COLO829 (cell line): ENCODE measurements at regions not wholly inside any gene's neighbourhood (a gene's known extent, or its start where the extent isn't known, plus 50 kb on each side); places are given as distances from the start of the nearest gene placed in this dataset.
A peak's percentile ranks its signal among the peaks of the same experiment; 100 is the strongest.
"Not testable (repeated sequence)": the region's sequence is repeated elsewhere in the genome, so short reads cannot be mapped to it uniquely, and the experiment has no call there.

Source experiments
- DNase-seq: peaks from one replicate; pipeline ENCODE4 v3.0.0; 2012; ENCODE audit warnings: low spot score

DNA sequence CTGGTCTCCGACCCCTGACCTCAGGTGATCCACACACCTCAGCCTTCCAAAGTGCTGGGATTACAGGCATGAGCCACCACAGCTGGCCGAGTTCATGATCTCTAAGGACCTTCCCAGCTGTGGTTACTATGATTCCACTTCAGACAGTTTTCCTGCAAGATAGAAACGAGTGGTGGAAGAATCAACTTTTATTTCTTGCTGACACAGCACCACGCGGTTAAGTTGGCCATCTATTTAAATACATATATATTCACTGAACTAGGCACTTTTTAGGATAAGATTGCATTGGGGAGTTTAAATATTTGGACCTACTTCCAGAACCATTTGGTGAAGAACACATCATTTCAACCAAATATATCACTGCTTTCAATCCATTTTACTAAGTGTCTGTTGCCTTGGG, 213.4 kb downstream of the TBX5 start:
- no peak for DNase-seq

DNA sequence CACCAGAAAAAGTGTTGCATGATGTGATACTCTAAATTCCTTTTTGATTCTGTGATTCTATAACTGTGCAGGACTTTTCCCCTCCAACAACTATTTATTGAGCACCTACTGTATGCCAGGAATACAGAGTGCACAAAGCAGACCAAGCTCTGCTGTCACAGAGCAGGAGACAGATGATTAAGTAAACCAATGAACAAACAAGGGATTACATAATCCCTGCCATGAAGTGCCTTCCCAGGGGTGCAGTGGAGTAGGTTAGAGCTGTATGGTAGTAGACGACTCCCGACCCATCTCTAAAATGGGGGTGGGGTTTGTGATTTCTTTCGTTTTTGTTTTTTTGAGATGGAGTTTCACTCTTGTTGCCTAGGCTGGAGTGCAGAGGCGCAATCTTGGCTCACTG, 213.9 kb downstream of the TBX5 start:
- DNase-seq, result no peak

DNA sequence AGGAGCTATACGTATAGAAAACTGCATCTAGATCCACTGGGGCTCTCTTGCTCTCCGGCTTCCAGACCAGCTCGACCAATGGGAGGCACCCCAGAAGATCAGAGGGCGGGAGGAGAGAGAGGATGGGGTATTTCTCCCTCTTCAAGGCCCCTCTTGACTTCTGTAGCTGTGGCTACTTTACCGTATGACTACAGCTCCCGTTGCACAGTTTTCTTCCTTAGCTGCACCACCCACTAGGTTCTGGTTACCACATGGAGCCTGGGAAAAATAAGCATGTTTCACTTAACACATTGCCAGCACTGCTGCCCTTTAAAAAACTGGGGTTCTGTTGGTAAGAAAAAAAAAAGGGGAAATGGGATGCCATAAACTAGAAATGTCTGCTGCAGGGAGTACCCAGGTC, 214.4 kb downstream of the TBX5 start:
- no peak for DNase-seq

DNA sequence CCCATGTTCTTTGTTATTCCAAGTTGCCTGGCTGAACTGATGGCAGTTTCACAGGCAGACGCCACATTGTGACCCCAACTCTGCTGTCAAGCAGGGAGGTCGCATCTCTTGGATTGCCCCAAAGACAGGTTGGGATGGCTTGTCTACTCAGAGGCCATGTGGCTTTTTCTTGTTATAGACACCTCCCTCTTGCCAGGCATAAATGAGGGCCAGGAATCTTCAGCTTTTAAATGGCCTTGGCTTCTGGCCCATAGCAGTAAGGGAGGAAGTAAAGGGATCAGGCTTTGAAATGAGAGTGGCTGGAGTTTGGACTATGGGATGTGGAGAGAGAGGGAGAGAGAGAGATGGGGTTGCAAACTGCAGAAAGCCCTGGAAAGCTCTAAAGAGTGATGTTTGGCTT, 215.0 kb downstream of the TBX5 start:
- no peak for DNase-seq

DNA sequence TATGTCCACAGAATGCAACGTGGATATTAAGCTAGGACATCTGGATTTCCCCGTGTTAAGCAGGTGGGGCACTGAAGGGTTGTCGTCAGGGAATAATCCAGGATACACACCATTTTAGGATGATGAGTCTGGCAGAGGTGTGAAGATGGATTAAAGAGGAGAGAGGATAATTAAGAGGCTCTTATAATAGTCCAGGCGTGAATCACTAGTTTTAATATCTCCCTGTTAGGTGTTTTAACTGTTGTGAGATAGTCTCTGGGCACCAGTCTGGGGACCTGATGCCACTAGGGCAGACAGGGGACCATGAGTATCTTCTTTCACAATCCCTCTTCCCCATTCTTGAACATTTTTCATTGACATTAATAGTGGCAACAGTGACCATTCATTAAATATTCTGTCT, 216.7 kb downstream of the TBX5 start:
- no peak for DNase-seq

DNA sequence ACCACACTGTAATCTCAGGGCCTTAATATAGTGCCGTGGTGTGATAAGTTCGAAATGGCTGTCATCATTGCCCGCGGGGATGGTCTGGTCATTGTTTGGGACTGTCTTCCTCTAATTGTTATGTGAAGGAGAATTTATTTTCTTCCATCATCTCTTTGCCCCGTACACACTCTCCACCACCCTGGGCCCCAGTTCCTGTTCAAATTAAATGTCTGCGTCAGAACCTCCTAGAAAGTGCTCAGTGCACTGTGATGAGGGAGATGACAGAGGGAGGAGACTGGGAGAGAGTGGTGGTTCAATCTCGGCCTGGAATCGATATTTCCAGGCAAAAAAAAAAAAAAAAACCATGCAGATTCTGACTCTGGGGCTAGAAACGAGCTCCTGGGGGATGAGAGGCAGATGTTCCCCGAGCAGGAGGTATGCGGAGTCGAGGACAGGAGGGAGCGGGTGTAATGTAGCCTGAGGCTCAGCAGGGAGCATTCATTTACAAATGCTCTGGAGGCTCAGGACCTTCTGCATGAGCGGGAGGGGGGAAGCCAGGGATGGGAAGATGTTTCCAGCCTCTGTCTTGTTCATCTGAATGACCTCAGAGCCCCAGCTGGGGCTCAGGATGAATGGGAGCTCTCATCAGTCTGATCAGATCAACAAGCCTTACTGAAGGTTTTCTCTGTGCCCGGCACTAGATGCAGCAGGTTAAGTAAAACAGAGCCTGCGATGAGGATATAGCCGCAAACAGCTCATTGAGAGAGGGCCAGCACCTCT, 219.5 kb downstream of the TBX5 start:
- DNase-seq, result no peak

DNA sequence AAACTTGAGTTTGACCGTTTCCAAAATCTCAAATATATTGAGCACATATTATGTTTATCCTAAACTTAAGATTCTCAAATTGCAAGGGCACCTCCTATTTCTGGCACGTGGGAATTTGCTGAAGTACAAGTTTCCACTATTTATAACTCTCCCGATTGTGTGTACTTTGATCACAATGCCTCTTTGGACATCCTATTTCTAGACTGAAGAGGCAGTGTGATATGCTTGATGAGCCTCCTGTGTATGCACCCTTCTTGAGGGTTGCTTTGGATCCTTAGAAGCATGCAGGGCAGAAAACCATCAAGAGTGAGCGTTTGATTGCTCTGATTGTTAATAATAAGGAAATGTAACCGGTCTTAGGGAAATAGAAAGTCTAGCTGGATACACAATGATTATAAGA, 218.9 kb upstream of the RBM19 start:
- DNase-seq, result no peak

DNA sequence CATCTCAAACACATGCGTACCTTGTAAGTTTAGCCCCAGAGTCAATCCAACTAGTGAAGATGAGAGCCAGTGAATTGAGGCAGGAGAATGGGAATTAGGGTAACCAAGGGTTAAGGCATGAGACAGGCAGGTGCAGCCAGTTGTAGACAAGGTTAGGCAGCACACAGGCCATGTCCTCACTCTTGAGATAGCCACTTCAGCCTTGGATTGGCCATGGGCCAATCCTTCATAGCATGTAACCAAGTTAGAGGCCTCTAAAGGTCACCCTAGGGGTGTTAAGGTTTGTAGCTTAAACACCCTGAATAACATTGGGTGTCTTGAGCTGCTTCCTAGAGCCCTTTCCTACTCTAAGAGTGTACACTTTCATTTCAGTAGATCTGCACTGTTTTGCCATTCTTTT, 208.2 kb upstream of the RBM19 start:
- no peak for DNase-seq

DNA sequence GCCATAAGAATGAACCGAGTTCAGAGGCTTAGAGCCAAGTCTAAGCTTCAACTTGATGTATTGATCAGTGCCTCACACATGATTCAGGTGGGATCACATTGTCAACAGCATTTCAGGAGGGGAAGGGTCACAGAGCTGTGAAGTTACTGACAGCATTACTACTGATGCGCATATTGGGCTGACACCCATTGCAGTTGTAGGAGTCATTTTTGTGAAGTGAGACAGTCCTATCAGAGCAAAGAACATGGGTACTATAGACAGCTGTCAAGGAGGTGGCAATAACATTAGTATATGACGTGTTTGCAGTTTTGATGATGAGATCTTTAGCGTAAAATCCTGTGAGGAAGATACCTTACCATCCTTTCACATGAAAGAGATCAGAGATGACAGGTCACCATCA, 206.0 kb upstream of the RBM19 start:
- no peak for DNase-seq

DNA sequence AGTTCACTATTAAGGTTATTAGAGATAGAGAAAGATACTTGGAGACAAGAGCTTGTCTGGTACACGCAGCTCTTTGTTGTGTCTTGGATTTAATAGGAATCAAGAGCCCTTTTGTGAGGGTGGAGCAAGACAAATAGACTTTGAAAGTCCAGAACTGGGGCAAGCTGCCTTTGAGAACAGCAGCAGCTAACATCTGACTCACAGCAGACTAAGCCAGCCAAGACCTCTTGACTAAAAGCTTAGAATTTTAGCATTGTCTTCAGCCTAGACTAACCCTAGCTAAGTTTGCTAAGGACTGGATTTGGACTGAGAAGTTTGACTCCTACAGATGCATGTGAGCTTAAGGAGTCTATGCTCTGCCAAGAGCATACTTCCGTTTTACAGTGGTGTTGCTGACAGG, 201.9 kb upstream of the RBM19 start:
- no peak for DNase-seq

DNA sequence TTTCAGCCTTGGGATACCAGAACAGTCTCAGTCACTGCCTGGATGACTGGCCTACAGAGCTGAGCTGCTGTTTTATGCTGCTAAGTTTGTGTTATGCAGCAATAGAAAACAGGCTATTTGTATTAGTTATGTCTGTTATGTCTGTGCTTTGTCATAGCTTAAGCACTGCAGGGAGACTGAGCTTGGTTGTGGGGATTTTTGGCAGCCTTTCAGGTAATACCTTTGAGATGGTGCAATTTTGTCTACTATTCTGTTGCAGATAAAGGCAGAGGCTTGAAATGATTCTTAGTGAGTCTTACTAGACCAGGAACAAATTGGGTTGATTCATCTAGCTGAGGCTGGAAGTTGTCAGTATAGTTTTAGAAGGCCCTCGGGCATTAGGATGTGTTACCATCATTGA, 201.3 kb upstream of the RBM19 start:
- no peak for DNase-seq

DNA sequence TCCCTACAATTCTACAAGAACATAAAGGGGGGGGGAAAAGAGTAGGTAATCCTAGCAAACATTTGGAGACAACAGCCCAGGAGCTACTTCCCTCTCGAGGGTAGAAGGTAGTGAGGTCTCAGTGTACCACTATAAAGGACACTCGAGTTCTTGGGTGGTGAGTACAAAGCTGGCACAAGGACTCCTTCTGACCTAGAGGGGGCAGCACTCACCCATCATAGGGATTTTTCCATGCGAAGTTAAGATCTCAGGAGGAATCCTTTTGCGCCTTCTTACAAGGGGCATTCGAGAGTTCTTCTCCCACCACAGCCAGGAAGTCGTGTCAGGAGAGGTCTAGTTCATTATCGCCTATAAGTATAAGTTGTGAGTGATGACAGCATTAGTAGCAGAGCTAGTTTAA, 200.2 kb upstream of the RBM19 start:
- peak; percentile 37 for DNase-seq

DNA sequence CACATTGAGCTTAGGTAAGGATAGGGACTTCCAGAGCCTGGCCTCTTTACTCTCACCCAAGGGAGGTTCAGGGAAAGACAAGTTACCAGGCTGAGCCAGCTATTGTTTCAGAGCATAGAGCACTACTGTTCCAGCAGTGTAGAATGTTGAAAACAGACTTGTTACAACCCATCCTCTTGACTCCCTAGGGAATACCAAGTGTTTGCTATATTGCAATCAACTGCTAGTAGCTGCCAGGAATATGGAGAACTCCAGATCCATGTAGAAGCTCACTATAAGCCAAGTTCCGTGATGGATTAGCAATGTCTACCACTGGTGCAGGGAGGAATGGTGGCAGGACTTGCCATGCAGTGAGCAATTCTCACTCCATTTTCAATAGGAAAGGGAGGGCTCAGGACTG, 199.8 kb upstream of the RBM19 start:
- no peak for DNase-seq

DNA sequence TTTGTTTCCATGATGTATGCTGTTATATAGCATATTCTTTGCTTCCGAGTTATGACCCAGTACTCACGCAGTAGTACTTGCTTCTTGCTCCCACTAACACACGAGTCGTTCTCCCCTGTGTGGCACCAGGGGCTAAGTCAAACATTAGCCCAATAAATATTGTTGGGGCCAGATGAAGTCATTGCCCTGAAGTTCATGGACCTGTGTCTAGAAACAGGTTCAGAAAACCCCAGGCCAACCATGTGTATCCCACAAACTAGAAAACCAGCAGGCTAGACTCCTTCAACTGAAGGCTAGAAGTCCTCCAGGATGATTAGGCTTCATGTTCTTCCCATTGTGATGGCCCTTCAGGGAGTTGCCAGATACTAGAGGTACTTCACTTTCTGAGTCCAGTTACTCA, 198.2 kb upstream of the RBM19 start:
- DNase-seq, result no peak

DNA sequence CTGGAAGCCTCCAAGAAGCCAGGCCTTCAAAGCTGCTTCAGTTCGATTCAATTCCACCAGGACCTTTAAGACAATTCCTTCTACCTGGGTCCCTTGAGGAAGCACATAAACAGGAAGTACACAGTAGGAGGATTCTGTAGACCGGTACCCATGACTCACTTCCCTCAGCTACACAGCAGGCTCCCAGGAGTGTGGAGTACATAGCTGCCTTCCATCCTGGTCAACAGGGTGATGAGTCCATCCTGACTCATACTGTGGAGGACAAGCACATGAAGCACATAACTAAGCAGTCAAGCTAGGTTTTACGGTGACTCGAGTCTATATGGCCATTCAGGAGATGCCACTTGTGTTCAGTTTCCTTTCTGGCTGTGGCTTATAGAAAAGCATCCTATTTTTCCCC, 197.6 kb upstream of the RBM19 start:
- no peak for DNase-seq

DNA sequence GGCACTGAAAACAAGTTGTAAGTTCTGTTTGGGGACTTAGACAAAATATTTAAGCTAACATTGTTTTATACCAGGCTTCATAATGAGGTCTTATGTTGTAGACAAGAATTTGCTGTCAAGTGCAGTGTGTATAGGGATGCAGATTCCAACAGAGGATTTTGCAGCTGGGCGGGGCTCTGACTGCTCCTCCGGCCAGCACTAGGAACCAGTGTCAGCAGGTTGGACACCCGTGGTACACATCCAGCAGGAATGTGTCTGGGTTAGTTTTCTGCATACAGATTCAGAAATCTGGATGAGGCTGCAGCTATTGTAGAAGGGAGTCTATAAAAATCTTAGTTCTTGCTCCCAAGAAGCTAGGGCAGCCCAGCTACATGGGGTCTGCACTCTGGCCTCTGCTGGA, 194.3 kb upstream of the RBM19 start:
- DNase-seq, result no peak

DNA sequence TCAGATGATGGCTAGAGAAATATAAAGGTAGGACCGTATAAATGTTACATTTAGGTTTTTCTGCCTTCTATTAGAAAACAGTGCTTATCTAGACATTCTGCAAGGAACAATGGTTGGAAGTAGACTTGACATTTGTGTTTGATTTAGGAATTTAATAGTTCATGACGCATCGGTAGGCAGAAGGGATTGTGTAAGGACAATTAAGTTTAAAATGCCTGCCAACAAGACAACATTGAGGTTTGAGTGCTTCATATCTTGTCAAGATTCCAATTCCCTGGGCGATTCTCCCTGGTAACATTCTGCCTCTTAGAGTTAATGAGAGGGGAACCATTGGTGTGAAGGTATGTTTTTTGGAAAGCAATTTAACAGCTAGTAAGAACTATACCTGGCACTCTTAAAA, 186.8 kb upstream of the RBM19 start:
- no peak for DNase-seq

DNA sequence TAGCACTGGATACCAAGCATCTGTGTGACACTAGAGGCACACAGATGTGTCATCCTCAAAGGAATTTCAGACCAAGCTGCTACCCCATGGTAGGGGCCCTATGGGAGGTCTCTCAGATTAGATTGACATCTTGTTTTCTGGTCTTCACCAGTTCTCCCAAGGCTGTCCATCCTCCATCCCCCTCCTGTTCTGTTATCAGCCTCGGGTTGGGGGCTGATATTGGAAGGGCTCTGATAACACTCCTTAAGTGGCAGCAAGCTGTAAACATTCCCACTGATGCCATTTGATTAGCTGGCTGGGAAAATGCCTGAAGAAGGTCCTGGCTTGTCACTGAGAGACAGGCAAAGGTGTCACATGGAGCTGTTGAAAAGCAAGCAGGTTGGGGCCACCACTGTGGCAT, 185.9 kb upstream of the RBM19 start:
- DNase-seq, result no peak

DNA sequence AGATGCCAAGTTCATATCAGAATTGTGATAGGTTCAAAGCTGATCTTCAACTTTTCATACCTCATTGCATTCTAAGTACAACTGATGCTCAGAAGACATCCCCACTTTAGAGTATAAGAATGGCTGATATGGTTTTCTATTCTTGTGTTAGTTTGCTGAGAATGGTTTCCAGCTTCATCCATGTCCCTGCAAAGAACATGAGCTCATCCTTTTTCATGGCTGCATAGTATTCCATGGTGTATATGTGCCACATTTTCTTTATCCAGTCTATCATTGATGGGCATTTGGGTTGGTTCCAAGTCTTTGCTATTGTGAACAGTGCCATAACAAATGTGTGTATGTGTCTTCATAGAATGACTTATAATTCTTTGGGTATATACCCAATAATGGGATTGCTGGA, 184.5 kb upstream of the RBM19 start:
- DNase-seq, result not testable (repeated sequence)

DNA sequence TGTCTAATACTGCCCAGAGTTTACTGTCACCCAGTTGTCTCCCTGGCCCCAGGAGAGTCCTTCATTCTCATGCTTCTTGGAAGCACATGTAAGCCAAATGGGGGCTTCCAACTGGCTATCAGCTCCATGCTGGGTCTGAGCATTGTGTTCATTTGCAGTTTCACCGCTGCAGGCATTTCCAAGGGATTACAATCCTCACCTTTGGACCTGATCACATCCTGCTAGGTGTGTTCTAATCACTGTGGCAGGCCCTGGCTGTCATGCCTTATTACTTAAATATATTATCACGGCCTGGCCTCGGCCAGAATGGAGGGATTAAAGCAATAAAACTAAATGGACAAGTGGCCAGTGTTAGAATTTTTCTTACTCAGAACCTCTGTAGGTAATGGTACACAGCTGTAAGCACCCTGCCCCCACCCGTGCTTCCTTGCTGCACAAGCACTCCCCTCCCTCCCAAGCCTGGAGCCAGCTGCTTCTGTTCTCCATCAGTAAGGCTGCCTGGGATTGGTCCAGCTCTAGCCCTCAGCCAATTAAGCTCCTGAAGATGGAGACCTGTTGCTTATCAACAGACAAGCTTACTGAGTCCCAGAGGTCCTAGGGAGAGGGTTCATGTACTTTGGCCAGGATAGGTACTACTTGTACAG, 175.9 kb upstream of the RBM19 start:
- no peak for DNase-seq

DNA sequence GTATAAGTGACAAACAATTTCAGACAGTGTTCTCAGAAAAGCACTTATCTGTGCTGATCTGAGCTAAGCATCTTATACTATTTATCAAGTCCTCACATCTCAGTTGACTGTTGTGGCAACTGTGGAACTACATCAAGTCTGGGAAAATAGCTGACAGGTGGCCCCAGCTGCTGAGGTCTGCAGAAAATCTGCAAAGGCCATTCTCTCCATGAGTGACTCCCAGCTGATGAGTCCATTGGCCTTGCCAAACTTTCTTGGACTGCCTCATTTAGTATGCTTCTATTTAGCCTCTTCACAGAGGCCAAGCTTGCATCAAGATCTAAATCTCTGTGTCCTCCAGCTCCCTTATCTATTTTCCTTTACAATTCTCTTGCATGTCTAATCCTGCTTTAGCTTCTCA, 174.5 kb upstream of the RBM19 start:
- DNase-seq, result no peak

DNA sequence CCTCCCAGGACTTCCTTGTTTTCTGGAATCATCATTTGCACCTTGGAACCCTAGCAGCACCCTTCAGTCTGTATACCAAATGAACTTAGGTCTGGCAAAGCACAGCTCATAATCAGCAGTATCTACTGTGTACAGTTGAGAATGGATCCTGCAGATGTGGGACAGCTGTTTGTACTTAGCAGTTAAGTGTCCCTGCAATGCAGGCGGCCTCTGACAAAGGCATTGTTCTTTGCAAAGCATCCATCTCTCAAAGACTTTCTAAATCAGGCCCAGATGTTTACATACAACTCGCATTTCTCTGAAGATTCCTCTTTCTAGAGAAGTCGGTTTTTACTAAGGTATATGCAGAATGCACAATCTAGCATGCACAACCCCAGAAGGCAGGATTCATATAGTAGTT, 170.5 kb upstream of the RBM19 start:
- no peak for DNase-seq

DNA sequence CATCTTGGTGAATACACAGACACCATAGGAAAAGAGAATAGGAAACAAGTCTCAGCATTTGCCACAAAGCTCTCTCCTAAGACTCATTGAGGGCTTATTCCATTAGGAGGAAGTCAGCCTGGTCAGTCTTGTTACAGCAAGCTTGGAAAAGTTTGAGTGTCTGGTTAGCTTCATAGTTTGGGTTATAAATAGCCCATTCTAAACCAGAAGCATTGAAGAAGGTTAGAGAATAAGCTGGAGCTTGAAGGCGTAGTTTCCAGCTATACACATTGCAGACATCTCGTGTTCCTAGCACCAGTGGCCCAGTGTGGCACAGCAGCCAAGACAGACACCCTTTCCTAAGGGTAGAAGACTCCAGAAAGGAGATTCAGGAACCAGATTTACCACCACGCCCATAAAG, 168.8 kb upstream of the RBM19 start:
- no peak for DNase-seq

DNA sequence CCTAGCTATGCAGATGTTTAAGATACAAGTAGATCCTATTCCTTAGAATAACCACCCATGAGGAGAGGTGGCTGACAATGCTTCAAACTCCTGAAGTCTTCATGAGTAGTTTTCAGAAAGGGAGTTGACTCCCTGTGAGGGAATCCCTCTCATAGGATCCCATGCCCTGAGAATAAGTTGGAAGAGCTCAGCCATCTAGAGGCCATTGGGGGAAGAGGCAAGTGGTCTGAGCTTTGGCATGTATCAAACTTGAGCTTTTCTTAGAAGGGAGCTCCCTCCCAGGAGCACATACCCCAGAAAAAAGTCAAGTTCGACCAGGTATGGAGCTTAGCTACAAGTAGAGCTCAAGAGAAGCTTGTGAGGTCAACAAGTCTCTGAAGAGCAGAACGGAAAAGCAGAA, 165.7 kb upstream of the RBM19 start:
- DNase-seq, result no peak
